RWPE2 (cell line): ENCODE measurements at regions not wholly inside any gene's neighbourhood (a gene's known extent, or its start where the extent isn't known, plus 50 kb on each side); places are given as distances from the start of the nearest gene placed in this dataset.

Experiments
- ATAC-seq: fragments of 200-7000 bp; cut with Tn5 transposase; 3 replicates; pipeline ENCODE4 v1.9.1; 2021; ENCODE audit warnings: low read depth
- DNase-seq: peaks from one replicate; pipeline ENCODE4 v3.0.0-alpha.2; 2020; ENCODE audit warnings: low spot score
- H3K27ac ChIP-seq: fragments of 450-650 bp; 2 replicates; pipeline ENCODE4 v1.5.1; 2017; ENCODE audit warnings: mild to moderate bottlenecking; ENCODE audit not compliant: poor library complexity, severe bottlenecking
- H3K27me3 ChIP-seq: fragments of 250-450 bp; sonication (Bioruptor Pico); 2 replicates; pipeline ENCODE4 v1.5.1; 2021; ENCODE audit warnings: mild to moderate bottlenecking, moderate library complexity; ENCODE audit not compliant: insufficient read depth, poor library complexity, severe bottlenecking
- H3K36me3 ChIP-seq: fragments of 250-450 bp; sonication (Bioruptor Pico); 2 replicates; pipeline ENCODE4 v1.5.1; 2020; ENCODE audit warnings: low read depth, mild to moderate bottlenecking, moderate library complexity
- H3K4me1 ChIP-seq: fragments of 250-450 bp; sonication (Bioruptor Pico); 2 replicates; pipeline ENCODE4 v1.5.1; 2021; ENCODE audit warnings: mild to moderate bottlenecking, moderate library complexity; ENCODE audit not compliant: insufficient read depth, poor library complexity, severe bottlenecking
- H3K4me3 ChIP-seq: fragments of 250-450 bp; sonication (Bioruptor Pico); 2 replicates; pipeline ENCODE4 v1.5.1; 2021; ENCODE audit warnings: mild to moderate bottlenecking, moderate library complexity; ENCODE audit not compliant: severe bottlenecking
- H3K9me3 ChIP-seq: fragments of 250-450 bp; sonication (Bioruptor Pico); 2 replicates; pipeline ENCODE4 v1.5.1; 2021; ENCODE audit warnings: mild to moderate bottlenecking, moderate library complexity; ENCODE audit not compliant: severe bottlenecking
- TF ChIP-seq, protein P1 (sequence below): fragments of 450-650 bp; IDR thresholded peaks from one replicate; pipeline ENCODE4 v1.5.1; 2017; ENCODE audit warnings: mild to moderate bottlenecking, moderate library complexity; ENCODE audit not compliant: poor library complexity, severe bottlenecking

GRCh38 chr13:111001636-111002035, 86.8 kb upstream of the ANKRD10 start:
- ATAC-seq (no peak), DNase-seq (no peak)
- H3K4me1 ChIP-seq, result no peaks in the 10 kb centered on the region
- H3K27ac ChIP-seq, result no peak overlapping the region
- no peaks in the 10 kb centered on the region for H3K36me3 ChIP-seq
- TF ChIP-seq, protein P1, sequence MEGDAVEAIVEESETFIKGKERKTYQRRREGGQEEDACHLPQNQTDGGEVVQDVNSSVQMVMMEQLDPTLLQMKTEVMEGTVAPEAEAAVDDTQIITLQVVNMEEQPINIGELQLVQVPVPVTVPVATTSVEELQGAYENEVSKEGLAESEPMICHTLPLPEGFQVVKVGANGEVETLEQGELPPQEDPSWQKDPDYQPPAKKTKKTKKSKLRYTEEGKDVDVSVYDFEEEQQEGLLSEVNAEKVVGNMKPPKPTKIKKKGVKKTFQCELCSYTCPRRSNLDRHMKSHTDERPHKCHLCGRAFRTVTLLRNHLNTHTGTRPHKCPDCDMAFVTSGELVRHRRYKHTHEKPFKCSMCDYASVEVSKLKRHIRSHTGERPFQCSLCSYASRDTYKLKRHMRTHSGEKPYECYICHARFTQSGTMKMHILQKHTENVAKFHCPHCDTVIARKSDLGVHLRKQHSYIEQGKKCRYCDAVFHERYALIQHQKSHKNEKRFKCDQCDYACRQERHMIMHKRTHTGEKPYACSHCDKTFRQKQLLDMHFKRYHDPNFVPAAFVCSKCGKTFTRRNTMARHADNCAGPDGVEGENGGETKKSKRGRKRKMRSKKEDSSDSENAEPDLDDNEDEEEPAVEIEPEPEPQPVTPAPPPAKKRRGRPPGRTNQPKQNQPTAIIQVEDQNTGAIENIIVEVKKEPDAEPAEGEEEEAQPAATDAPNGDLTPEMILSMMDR, result no peak
- H3K27me3 ChIP-seq, result peaks cover 15% of the 10 kb centered on the region
- H3K9me3 ChIP-seq, result no peaks in the 10 kb centered on the region
- no peak overlapping the region for H3K4me3 ChIP-seq

DNA sequence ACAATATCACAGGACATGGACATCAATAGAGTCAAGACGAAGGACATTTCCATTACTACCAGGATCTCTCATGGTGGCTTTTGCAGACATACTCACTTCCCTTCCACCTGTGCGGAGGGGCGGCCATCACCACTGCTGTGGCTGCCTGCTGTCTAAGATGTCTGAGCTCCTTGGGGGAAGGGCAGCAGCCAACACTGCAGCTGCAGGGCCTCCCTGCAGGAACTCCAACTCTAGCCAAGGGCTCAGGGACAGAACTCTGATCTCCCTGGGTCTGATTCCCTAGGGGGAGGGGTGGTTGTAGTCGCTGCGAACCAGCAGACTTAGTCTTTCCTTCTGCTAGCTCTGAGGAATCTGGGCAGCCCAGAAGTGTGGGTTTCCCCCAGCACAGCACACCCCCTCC, 78.9 kb upstream of the ANKRD10 start:
- TF ChIP-seq, protein P1, result no peak
- no peak overlapping the region for H3K27ac ChIP-seq
- no peaks in the 10 kb centered on the region for H3K36me3 ChIP-seq
- no peaks in the 10 kb centered on the region for H3K9me3 ChIP-seq
- H3K4me3 ChIP-seq, result no peak overlapping the region
- H3K4me1 ChIP-seq, result no peaks in the 10 kb centered on the region
- H3K27me3 ChIP-seq, result peaks cover 21% of the 10 kb centered on the region
- ATAC-seq (no peak), DNase-seq (no peak)

GRCh38 chr13:110991991-110992508, 77.2 kb upstream of the ANKRD10 start:
- Histone ChIP-seq H3K4me1 (no peaks in the 10 kb centered on the region), H3K27ac (no peak overlapping the region), H3K27me3 (peaks cover 11% of the 10 kb centered on the region), H3K4me3 (no peak overlapping the region), H3K36me3 (no peaks in the 10 kb centered on the region), H3K9me3 (no peaks in the 10 kb centered on the region)
- TF ChIP-seq, protein P1, result no peak
- DNase-seq, result no peak
- ATAC-seq, result no peak

DNA sequence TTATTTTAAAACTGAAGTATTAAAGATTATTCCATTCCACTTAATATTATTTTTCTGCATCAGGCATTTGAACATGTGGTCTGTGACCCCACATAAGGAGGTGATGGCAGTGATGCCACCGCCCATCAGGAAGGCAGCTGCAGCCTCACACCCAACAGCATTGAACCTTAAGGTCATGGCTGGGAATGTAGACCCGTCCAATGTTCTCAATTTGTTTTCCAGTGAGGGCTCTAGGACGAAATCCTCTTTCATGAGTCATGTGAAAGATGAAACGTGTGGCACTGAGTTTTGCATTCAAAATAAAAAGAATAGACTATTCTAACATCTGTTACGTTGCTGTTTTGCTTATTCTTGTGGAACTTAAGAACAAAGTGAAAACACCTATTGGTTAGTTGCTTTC, 74.5 kb upstream of the ANKRD10 start:
- Histone ChIP-seq H3K27me3 (no peaks in the 10 kb centered on the region), H3K4me1 (no peaks in the 10 kb centered on the region), H3K9me3 (no peaks in the 10 kb centered on the region), H3K4me3 (no peak overlapping the region), H3K27ac (no peak overlapping the region), H3K36me3 (no peaks in the 10 kb centered on the region)
- no peak for ATAC-seq
- TF ChIP-seq, protein P1, result no peak
- no peak for DNase-seq

GRCh38 chr13:110985541-110985940, 70.7 kb upstream of the ANKRD10 start:
- Histone ChIP-seq H3K4me3 (no peak overlapping the region), H3K9me3 (no peaks in the 10 kb centered on the region), H3K4me1 (no peaks in the 10 kb centered on the region), H3K27me3 (peaks cover 5% of the 10 kb centered on the region), H3K36me3 (no peaks in the 10 kb centered on the region), H3K27ac (no peak overlapping the region)
- DNase-seq, result no peak
- TF ChIP-seq, protein P1, result no peak
- no peak for ATAC-seq
